B cell (primary cell): ENCODE measurements at regions not wholly inside any gene's neighbourhood (a gene's known extent, or its start where the extent isn't known, plus 50 kb on each side); places are given as distances from the start of the nearest gene placed in this dataset.

Source experiments
- ATAC-seq: fragments of 200-7000 bp; cut with Tn5 transposase; one replicate; pipeline ENCODE4 v1.10.0; 2021; ENCODE audit warnings: low read depth, mild to moderate bottlenecking, moderate number of reproducible peaks, moderate library complexity
- CTCF ChIA-PET: fragments of 350-600 bp; sonication (Branson Sonifier 250); formaldehyde crosslinking; loops from one replicate; lab custom pipeline; 2021; ENCODE audit warnings: antibody characterized with exemption, inconsistent platforms; lab: Charles Lee
- POLR2A ChIA-PET: fragments of 350-600 bp; sonication (Branson Sonifier 250); formaldehyde crosslinking; loops from one replicate; lab custom pipeline; 2021; ENCODE audit warnings: antibody characterized with exemption; lab: Charles Lee
- DNase-seq: peaks from one replicate; pipeline ENCODE4 v3.0.0; 2013
- H2AFZ ChIP-seq: 2 replicates; pipeline ENCODE4 v1.6.1; 2012; ENCODE audit warnings: mild to moderate bottlenecking, low read depth, low read length; ENCODE audit not compliant: insufficient read depth, poor library complexity, severe bottlenecking
- H3K27ac ChIP-seq, 2 donors: 1 replicate in 1 of 2; 2 replicates in 1 of 2; pipeline ENCODE4 v1.5.1; 2012 to 2013; ENCODE audit warnings: low read length in 2 of 2, mild to moderate bottlenecking in 2 of 2, moderate library complexity in 1 of 2
- H3K27me3 ChIP-seq, 4 experiments: fragments of 200-600 bp in 1 of 4; sonication (generic) in 1 of 4; replicated peaks in 1 of 4; 1 replicate in 2 of 4; 2 replicates in 2 of 4; pipeline versions ENCODE4 v1.6.1 to v1.7.0; 2013 to 2016; ENCODE audit warnings: low read length in 3 of 4, mild to moderate bottlenecking in 2 of 4, mixed read lengths in 1 of 4, moderate library complexity in 1 of 4; ENCODE audit not compliant: insufficient read depth in 4 of 4, control insufficient read depth in 3 of 4; ENCODE audit errors: control extremely low read depth in 1 of 4
- H3K36me3 ChIP-seq, 2 experiments: replicated peaks in 1 of 2; 1 replicate in 1 of 2; 2 replicates in 1 of 2; pipeline versions ENCODE4 v1.6.1 to v1.7.1; 2013; ENCODE audit warnings: low read length in 1 of 2; ENCODE audit not compliant: insufficient read depth in 2 of 2, control insufficient read depth in 1 of 2; ENCODE audit errors: control extremely low read depth in 1 of 2, extremely low read depth in 1 of 2
- H3K4me1 ChIP-seq, 2 donors: fragments of 200-600 bp in 1 of 2; sonication (generic) in 1 of 2; 1 replicate in 1 of 2; 2 replicates in 1 of 2; pipeline versions ENCODE4 v1.5.1 to v1.6.1; 2013 to 2017; ENCODE audit warnings: low read length in 2 of 2; ENCODE audit not compliant: control insufficient read depth in 2 of 2, insufficient read depth in 2 of 2
- H3K4me2 ChIP-seq: replicated peaks from 2 replicates; pipeline ENCODE3; 2012; ENCODE audit warnings: mild to moderate bottlenecking, low read depth, low read length; ENCODE audit not compliant: poor library complexity, severe bottlenecking
- H3K4me3 ChIP-seq, 5 experiments: fragments of 200-600 bp in 1 of 5; sonication (generic) in 1 of 5; 1 replicate in 3 of 5; 2 replicates in 2 of 5; pipeline versions ENCODE4 v1.5.1 to v1.7.0; 2011 to 2016; ENCODE audit warnings: low read length in 4 of 5, mild to moderate bottlenecking in 4 of 5, low read depth in 2 of 5, control low read depth in 1 of 5, moderate library complexity in 1 of 5; ENCODE audit not compliant: insufficient read depth in 1 of 5; ENCODE audit errors: control extremely low read depth in 1 of 5, extremely low read depth in 1 of 5
- H3K79me2 ChIP-seq: fragments of 200-600 bp; sonication (generic); one replicate; pipeline ENCODE4 v1.6.0; 2016; ENCODE audit warnings: low read length; ENCODE audit not compliant: control insufficient read depth, insufficient read depth
- H3K9ac ChIP-seq: fragments of 200-600 bp; sonication (generic); 2 replicates; pipeline ENCODE4 v1.6.1; 2017; ENCODE audit warnings: mild to moderate bottlenecking, low read length, moderate library complexity
- H3K9me3 ChIP-seq, 3 donors: one replicate each; pipeline versions ENCODE4 v1.6.1 to v1.7.1; 2013; ENCODE audit warnings: low read length in 2 of 3; ENCODE audit not compliant: control insufficient read depth in 2 of 3, insufficient read depth in 1 of 3; ENCODE audit errors: control extremely low read depth in 1 of 3
- H4K20me1 ChIP-seq: 2 replicates; pipeline ENCODE4 v1.6.0; 2012; ENCODE audit warnings: mild to moderate bottlenecking, low read length; ENCODE audit not compliant: insufficient read depth, control insufficient read depth, poor library complexity, severe bottlenecking
- H3K27ac Mint-ChIP-seq: one replicate; pipeline ENCODE4 v1.8.0; 2021; ENCODE audit warnings: mixed read lengths
- H3K27me3 Mint-ChIP-seq: one replicate; pipeline ENCODE4 v1.8.0; 2021; ENCODE audit warnings: mixed read lengths
- H3K4me1 Mint-ChIP-seq: one replicate; pipeline ENCODE4 v1.8.0; 2021; ENCODE audit warnings: mixed read lengths
- H3K4me3 Mint-ChIP-seq: one replicate; pipeline ENCODE4 v1.8.0; 2021; ENCODE audit warnings: mixed read lengths
- H3K9me3 Mint-ChIP-seq: one replicate; pipeline ENCODE4 v1.8.0; 2022; ENCODE audit warnings: mixed read lengths; ENCODE audit not compliant: insufficient read depth
- CTCF ChIP-seq: fragments of 200-600 bp; IDR thresholded peaks from one replicate; pipeline ENCODE4 v1.8.0; 2022; ENCODE audit warnings: antibody characterized with exemption, mild to moderate bottlenecking
- EZH2 ChIP-seq: IDR thresholded peaks from 2 replicates; pipeline ENCODE4 v1.6.1; 2012; ENCODE audit warnings: borderline replicate concordance, low read depth, mild to moderate bottlenecking, moderate library complexity, low read length; ENCODE audit not compliant: insufficient read depth, poor library complexity, severe bottlenecking
- WGBS: methylation state at CpG from one replicate; pipeline ENCODE4 v1.1.5; 2013; ENCODE audit warnings: missing lambda C conversion rate; ENCODE audit not compliant: insufficient coverage; 5-methylcytosine and 5-hydroxymethylcytosine counted together
- intact Hi-C: fragments of 100-400 bp; cut with micrococcal nuclease; formaldehyde crosslinking; loops from one replicate; pipeline ENCODE4 v1.10.0; 2022

GRCh38 chr2:182509216-182509615 lies 82.4 kb upstream of the PDE1A start:
- Histone ChIP-seq H3K27me3 (peaks cover 0 to 3% (median 0%) of the 10 kb centered on the region in 4 experiments), H3K4me1 (no peaks in the 10 kb centered on the region), H3K79me2 (no peaks in the 10 kb centered on the region), H2AFZ (no peak overlapping the region), H3K9ac (no peak overlapping the region), H3K4me3 (no peak overlapping the region), H3K27ac (no peak overlapping the region), H3K9me3 (peaks cover 0 to 5% (median 0%) of the 10 kb centered on the region in 3 donors), H3K4me2 (no peak overlapping the region), H3K36me3 (no peaks in the 10 kb centered on the region), H4K20me1 (no peaks in the 10 kb centered on the region)
- no peaks in the 10 kb centered on the region for H3K4me1 Mint-ChIP-seq
- H3K9me3 Mint-ChIP-seq, result no peaks in the 10 kb centered on the region
- no peaks in the 10 kb centered on the region for H3K27me3 Mint-ChIP-seq
- ChIA-PET POLR2A (no interaction called here), CTCF (no interaction called here)
- WGBS, result no CpG with 5 or more reads among the region's 3 CpGs
- intact Hi-C loops, result no loop called here
- no peak for ATAC-seq
- DNase-seq, result no peak
- TF ChIP-seq EZH2 (no peak), CTCF (no peak)
- H3K4me3 Mint-ChIP-seq, result no peak overlapping the region
- no peak overlapping the region for H3K27ac Mint-ChIP-seq

GRCh38 chr2:182521453-182522404 lies 94.9 kb upstream of the PDE1A start:
- H3K4me3 Mint-ChIP-seq, result no peak overlapping the region
- Histone ChIP-seq H3K4me2 (no peak overlapping the region), H3K4me1 (no peaks in the 10 kb centered on the region), H3K27ac (no peak overlapping the region), H3K9me3 (no peaks in the 10 kb centered on the region), H4K20me1 (no peaks in the 10 kb centered on the region), H3K36me3 (no peaks in the 10 kb centered on the region), H3K9ac (no peak overlapping the region), H3K79me2 (no peaks in the 10 kb centered on the region), H3K4me3 (no peak overlapping the region), H3K27me3 (no peaks in the 10 kb centered on the region), H2AFZ (no peak overlapping the region)
- ATAC-seq (no peak), DNase-seq (no peak)
- intact Hi-C loops, result no loop called here
- CTCF ChIA-PET, result no interaction called here
- no peaks in the 10 kb centered on the region for H3K9me3 Mint-ChIP-seq
- no peak overlapping the region for H3K27ac Mint-ChIP-seq
- TF ChIP-seq CTCF (no peak), EZH2 (no peak)
- H3K4me1 Mint-ChIP-seq, result no peaks in the 10 kb centered on the region
- H3K27me3 Mint-ChIP-seq, result peaks cover 3% of the 10 kb centered on the region
- POLR2A ChIA-PET, result no interaction called here
- WGBS, result 80% methylated on average over 1 of the region's 9 CpGs
